ENCODE measurements at regions not wholly inside any gene's neighbourhood (a gene's known extent, or its start where the extent isn't known, plus 50 kb on each side); places are given as distances from the start of the nearest gene placed in this dataset.
"Not testable (repeated sequence)": the region's sequence is repeated elsewhere in the genome, so short reads cannot be mapped to it uniquely, and the experiment has no call there.

DNA sequence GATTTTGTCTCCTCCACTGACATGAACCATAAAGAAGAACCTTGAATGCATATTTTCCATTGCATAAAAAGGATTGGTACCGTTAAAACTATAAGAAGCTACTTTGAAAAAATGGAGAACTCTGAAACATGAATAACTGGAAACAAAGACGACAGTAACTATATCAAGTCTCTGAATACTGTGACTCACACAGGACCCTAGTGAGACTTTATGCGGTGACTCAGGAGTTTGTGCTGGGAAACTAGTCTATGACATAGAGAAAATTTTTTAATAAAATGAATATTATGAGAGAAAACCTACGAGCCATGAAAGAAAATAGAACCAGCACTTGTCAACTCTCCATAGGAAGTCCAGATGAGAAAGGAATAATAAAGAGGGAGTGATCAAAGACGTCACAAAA, 339.9 kb upstream of the ADARB2 start:
- no peak for DNase-seq (ENCODE audit: extremely low read depth, low read depth, low spot score)

DNA sequence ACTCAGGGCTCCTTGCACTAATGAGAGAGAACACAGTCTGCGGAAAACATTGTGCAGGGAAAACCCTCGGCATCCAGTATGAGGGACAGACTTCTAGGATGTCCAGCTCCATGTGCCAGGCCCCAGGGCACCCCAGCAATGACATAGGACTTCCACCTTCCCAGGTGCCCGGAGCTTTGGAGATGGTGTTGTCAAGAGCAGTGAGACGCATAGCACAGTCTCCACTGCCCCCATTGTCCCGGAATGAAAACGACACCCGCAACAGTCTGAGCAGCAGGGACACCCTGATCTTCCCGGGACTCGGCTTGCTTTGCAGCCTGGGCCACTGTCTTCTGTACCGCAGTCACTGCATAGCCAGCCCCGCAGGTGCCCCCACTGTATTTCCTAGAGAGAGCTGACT, 339.2 kb upstream of the ADARB2 start:
- no peak for DNase-seq (ENCODE audit: extremely low read depth, low read depth, low spot score)

GRCh38 chr10:2067015-2067414, 329.7 kb upstream of the ADARB2 start:
- DNase-seq (ENCODE audit: extremely low read depth, low read depth, low spot score), result no peak

GRCh38 chr10:2054728-2055127, 317.4 kb upstream of the ADARB2 start:
- DNase-seq (ENCODE audit: extremely low read depth, low read depth, low spot score), result no peak

- DNase-seq (ENCODE audit: extremely low read depth, low read depth, low spot score), result no peak
These were observed 316.5 kb upstream of the ADARB2 start for GRCh38 chr10:2053805-2054204.

GRCh38 chr10:2051108-2051507, 313.8 kb upstream of the ADARB2 start:
- no peak for DNase-seq (ENCODE audit: extremely low read depth, low read depth, low spot score)

DNA sequence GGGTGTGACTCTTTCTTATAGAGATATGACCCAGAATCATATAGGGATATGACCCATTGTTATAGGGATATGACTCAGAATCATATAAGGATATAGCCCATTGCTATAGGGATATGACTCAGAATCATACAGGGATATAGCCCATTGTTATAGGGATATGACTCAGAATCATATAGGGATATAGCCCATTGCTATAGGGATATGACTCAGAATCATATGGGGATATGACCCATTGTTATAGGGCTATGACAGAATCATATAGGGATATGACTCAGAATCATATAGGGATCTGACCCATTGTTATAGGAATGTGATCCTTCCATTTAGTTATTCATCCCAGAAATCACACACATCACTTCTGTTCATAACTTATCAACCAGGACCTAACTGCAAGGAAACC, 312.2 kb upstream of the ADARB2 start:
- DNase-seq (ENCODE audit: extremely low read depth, low read depth, low spot score), result no peak

DNA sequence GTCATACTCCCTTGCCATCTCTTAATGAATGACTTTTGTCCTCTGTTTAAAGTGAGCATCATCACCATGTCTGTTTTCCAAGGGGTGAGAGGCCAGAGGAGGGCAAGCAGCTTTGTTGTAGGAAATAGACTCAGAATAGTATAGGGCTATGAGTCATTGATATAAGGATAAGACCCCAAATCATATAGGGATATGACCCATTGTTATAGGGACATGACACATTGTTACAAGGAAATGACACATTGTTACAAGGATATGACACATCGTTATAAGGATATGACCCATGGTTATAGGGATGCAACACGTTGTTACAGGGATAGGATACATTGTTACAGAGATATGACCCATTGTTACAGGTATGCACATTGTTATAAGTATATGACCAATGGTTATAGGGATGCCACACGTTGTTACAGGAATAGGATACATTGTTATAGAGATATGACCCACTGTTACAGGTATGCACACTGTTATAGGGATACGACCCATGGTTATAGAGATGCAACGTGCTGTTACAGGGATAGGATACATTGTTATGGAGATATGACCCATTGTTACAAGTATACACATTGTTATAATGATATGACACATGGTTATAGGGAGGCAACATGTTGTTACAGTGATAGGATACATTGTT, 311.1 kb upstream of the ADARB2 start:
- no peak for DNase-seq (ENCODE audit: extremely low read depth, low read depth, low spot score)

GRCh38 chr10:2047679-2048078, 310.4 kb upstream of the ADARB2 start:
- DNase-seq (ENCODE audit: extremely low read depth, low read depth, low spot score), result no peak

- no peak for DNase-seq (ENCODE audit: extremely low read depth, low read depth, low spot score)
These were observed 306.1 kb upstream of the ADARB2 start for GRCh38 chr10:2043379-2043778.

GRCh38 chr10:2038036-2038435, 300.7 kb upstream of the ADARB2 start:
- no peak for DNase-seq (ENCODE audit: extremely low read depth, low read depth, low spot score)

DNA sequence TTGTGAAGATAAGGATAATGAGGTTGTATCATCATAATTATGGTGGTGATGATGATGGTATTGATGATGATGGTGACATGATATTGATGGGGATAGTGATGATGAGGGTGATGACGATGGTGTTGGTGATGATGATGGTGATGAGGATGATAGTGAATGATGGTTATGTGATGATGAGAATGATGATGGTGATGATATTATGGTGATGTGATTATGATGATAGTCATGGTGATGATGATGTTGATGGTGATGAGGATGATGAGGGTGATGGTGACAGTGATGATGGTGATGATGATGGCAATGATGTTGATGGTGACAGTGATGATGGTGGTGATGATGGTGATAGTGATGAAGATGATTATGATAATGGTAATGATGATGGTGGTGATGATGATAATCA, 299.9 kb upstream of the ADARB2 start:
- no peak for DNase-seq (ENCODE audit: extremely low read depth, low read depth, low spot score)

DNA sequence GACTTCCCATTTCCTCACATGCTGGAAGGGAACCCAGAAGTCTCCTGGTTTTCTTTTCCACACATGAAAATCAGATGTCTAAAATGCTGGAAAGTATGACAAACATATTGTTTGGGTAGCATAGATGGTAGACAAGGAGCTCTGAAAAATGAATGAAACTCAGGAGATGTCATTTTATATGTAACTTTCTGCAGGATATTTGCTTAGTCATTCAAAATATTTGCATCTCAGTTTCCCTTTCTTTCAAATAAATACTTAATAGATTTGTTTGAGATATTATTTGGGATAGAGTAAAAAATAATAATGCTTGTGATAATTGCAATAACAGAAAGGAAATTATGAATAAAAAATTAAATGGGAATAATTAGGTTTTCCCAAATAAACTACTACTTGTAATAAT, 298.9 kb upstream of the ADARB2 start:
- no peak for DNase-seq (ENCODE audit: extremely low read depth, low read depth, low spot score)

GRCh38 chr10:2030046-2030445, 292.7 kb upstream of the ADARB2 start:
- no peak for DNase-seq (ENCODE audit: extremely low read depth, low read depth, low spot score)

- no peak for DNase-seq (ENCODE audit: extremely low read depth, low read depth, low spot score)
These were observed 289.6 kb upstream of the ADARB2 start for GRCh38 chr10:2026936-2027335.

GRCh38 chr10:2024750-2025149, 287.4 kb upstream of the ADARB2 start:
- DNase-seq (ENCODE audit: extremely low read depth, low read depth, low spot score), result not testable (repeated sequence)

- DNase-seq (ENCODE audit: extremely low read depth, low read depth, low spot score), result no peak
These were observed 286.4 kb upstream of the ADARB2 start for GRCh38 chr10:2023687-2024086.

GRCh38 chr10:2022401-2022800, 285.1 kb upstream of the ADARB2 start:
- DNase-seq (ENCODE audit: extremely low read depth, low read depth, low spot score), result no peak

GRCh38 chr10:2020836-2021235, 283.5 kb upstream of the ADARB2 start:
- DNase-seq (ENCODE audit: extremely low read depth, low read depth, low spot score), result no peak

GRCh38 chr10:2019803-2020202, 282.5 kb upstream of the ADARB2 start:
- DNase-seq (ENCODE audit: extremely low read depth, low read depth, low spot score), result no peak

DNA sequence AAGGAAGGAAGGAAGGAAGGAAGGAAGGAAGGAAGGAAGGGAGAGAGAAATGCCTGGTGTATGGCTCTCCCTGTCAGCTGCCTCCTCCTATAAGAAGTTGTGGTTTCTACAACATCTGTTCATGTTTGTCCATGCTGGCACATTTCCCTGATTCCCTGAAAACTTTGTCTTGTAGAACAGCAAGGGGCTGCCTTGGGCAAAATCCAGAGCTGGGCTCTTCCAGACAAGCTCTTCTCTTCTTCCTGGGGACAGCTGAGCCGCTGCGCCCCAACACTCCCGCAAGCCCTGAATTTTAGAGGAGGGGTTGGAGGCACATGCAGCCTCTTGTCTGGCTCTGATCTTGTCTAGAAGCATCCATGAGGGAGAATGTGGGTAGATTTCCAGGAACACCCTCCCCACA, 282.0 kb upstream of the ADARB2 start:
- no peak for DNase-seq (ENCODE audit: extremely low read depth, low read depth, low spot score)

DNA sequence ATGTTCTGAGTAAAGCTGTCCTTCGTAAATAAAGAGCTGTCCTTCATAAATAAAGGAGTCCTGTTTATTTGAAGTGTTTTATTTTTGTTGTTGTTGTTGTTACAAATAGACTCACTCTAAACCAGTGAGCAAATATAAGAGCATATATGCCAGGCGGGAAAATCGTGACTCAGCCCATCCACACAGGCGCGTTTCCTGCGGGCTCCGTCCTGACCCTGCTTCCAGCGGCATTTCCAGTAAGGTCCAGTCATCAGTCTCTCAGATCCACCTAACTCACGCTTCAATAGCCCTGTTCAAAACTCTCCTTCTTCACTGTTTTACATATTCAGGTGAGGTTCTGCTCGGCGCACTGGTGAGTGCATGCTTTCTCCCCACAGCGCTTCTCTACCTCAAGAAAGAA, 277.2 kb upstream of the ADARB2 start:
- no peak for DNase-seq (ENCODE audit: extremely low read depth, low read depth, low spot score)

DNA sequence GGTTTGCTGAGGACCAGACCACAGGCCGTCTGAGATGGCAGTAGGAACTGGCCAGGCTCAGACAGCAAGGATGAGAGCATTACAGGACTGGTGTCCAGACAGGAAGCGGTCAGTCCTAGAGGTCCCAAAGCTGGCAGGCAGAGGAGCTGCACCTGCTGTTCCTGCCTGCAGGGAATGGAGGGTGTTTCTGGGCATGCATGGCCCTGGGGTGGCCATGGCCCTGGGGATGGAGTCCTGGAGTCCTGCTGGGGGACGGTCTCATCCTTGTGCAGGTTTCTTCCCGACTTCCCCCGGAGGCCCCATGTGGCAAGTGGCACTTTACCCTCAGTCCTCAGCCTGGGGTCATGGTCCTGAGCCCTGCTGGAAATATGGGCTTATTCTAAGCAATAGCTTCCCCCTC, 274.9 kb upstream of the ADARB2 start:
- no peak for DNase-seq (ENCODE audit: extremely low read depth, low read depth, low spot score)
